ENCODE measurements at regions not wholly inside any gene's neighbourhood (a gene's known extent, or its start where the extent isn't known, plus 50 kb on each side); places are given as distances from the start of the nearest gene placed in this dataset.

DNA sequence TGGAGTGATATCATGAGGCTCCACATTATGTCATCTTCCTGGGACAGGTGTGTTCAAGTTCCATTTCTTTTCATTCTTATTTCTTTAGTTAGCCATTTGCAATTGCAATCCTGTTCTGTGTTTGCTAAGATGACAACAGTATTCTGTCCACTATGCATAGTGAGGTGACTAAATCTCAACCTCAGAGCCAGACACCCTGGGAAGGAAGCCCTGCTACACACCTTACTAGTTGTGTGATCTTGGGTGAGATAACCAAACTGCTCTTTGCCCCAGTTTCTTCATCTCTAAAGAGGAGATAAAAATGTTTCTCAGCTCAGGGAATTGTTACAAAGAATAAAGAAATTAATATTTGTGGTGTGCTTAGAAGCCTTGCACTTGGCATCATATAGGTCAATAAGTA, 215.1 kb upstream of the RPS23 start:
- Histone ChIP-seq H3K27me3 (no peaks in the 10 kb centered on the region), H3K4me1 (no peaks in the 10 kb centered on the region), H3K36me3 (no peaks in the 10 kb centered on the region), H3K4me3 (no peak overlapping the region), H3K9me3 (peaks cover 0 to 8% (median 3%) of the 10 kb centered on the region in 4 donors), H3K27ac (no peak overlapping the region)
- no peak for TF ChIP-seq POLR2A (IDR thresholded peaks at IDR 0.05)
- no peak for TF ChIP-seq EP300 (IDR thresholded peaks at IDR 0.05)
- TF ChIP-seq, protein P1, sequence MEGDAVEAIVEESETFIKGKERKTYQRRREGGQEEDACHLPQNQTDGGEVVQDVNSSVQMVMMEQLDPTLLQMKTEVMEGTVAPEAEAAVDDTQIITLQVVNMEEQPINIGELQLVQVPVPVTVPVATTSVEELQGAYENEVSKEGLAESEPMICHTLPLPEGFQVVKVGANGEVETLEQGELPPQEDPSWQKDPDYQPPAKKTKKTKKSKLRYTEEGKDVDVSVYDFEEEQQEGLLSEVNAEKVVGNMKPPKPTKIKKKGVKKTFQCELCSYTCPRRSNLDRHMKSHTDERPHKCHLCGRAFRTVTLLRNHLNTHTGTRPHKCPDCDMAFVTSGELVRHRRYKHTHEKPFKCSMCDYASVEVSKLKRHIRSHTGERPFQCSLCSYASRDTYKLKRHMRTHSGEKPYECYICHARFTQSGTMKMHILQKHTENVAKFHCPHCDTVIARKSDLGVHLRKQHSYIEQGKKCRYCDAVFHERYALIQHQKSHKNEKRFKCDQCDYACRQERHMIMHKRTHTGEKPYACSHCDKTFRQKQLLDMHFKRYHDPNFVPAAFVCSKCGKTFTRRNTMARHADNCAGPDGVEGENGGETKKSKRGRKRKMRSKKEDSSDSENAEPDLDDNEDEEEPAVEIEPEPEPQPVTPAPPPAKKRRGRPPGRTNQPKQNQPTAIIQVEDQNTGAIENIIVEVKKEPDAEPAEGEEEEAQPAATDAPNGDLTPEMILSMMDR (IDR thresholded peaks at IDR 0.05) = no peak
- DNase-seq (ENCODE audit: low spot score in 2 of 2) = no peak

- no peak overlapping the region for H3K27ac ChIP-seq
- no peaks in the 10 kb centered on the region for H3K9me3 ChIP-seq
- DNase-seq (ENCODE audit: low spot score in 2 of 2) = no peak
- no peaks in the 10 kb centered on the region for H3K4me1 ChIP-seq
- no peak overlapping the region for H3K4me3 ChIP-seq
- H3K27me3 ChIP-seq = no peaks in the 10 kb centered on the region
- TF ChIP-seq, protein P1 (IDR thresholded peaks at IDR 0.05) = no peak
- no peak for TF ChIP-seq POLR2A (IDR thresholded peaks at IDR 0.05)
- no peak for TF ChIP-seq EP300 (IDR thresholded peaks at IDR 0.05)
- 83% methylated on average over 1 of the region's 1 CpG for WGBS, 2 donors
- H3K36me3 ChIP-seq = no peaks in the 10 kb centered on the region
Observed at GRCh38 chr5:82491397-82491796, 213.2 kb upstream of the RPS23 start.

GRCh38 chr5:82489683-82490082, 211.5 kb upstream of the RPS23 start:
- H3K4me3 ChIP-seq = no peak overlapping the region
- no peaks in the 10 kb centered on the region for H3K27me3 ChIP-seq
- H3K4me1 ChIP-seq = no peaks in the 10 kb centered on the region
- no peak overlapping the region for H3K27ac ChIP-seq
- no peak for DNase-seq (ENCODE audit: low spot score in 2 of 2)
- H3K9me3 ChIP-seq = no peaks in the 10 kb centered on the region
- TF ChIP-seq POLR2A (IDR thresholded peaks at IDR 0.05) (no peak), EP300 (IDR thresholded peaks at IDR 0.05) (no peak)
- TF ChIP-seq, protein P1 (IDR thresholded peaks at IDR 0.05) = no peak
- 80 to 85% methylated on average over 1 of the region's 1 CpG for WGBS, 2 donors
- H3K36me3 ChIP-seq = no peaks in the 10 kb centered on the region

DNA sequence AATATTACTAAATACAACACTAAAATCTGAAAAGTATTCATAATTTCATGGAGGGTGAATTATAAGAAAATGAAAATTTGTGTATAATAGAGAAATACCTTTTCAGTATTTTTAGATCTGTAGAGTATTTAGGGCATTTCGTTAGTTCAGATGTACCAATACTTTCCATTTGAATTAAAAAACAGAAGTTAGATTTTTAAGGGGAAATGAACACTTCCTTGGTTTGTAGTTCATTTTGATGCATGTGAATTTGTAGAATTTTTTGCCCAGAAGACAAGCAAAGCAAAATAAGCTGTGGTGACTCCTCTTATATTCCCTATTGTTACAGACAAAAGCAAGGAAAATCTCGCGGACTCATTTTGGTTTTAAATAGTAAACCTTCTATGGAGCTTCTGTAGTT, 209.0 kb upstream of the RPS23 start:
- Histone ChIP-seq H3K4me1 (no peaks in the 10 kb centered on the region), H3K4me3 (no peak overlapping the region), H3K27me3 (no peaks in the 10 kb centered on the region), H3K36me3 (no peaks in the 10 kb centered on the region), H3K9me3 (no peaks in the 10 kb centered on the region), H3K27ac (no peak overlapping the region)
- no peak for DNase-seq (ENCODE audit: low spot score in 2 of 2)
- WGBS, 2 donors = 89% methylated on average over 3 of the region's 3 CpGs
- TF ChIP-seq, protein P1 (IDR thresholded peaks at IDR 0.05) = no peak
- TF ChIP-seq POLR2A (IDR thresholded peaks at IDR 0.05) (no peak), EP300 (IDR thresholded peaks at IDR 0.05) (no peak)

- Histone ChIP-seq H3K9me3 (no peaks in the 10 kb centered on the region), H3K36me3 (no peaks in the 10 kb centered on the region), H3K27me3 (no peaks in the 10 kb centered on the region), H3K4me3 (no peak overlapping the region), H3K27ac (no peak overlapping the region), H3K4me1 (no peaks in the 10 kb centered on the region)
- no peak for TF ChIP-seq POLR2A (IDR thresholded peaks at IDR 0.05)
- TF ChIP-seq, protein P1 (IDR thresholded peaks at IDR 0.05) = no peak
- no peak for TF ChIP-seq EP300 (IDR thresholded peaks at IDR 0.05)
- no peak for DNase-seq (ENCODE audit: low spot score in 2 of 2)
- 74 to 77% methylated on average over 4 of the region's 4 CpGs for WGBS, 2 donors
Observed at GRCh38 chr5:82480331-82480730, 202.2 kb upstream of the RPS23 start.

Data from tibial nerve (tissue), 4 donors.